HG03095 (cell line): ENCODE measurements at regions not wholly inside any gene's neighbourhood (a gene's known extent, or its start where the extent isn't known, plus 50 kb on each side); places are given as distances from the start of the nearest gene placed in this dataset.

Experiments
- ATAC-seq: cut with Tn5 transposase; IDR thresholded peaks from one replicate; pipeline ENCODE4 v1.9.1; 2021; ENCODE audit warnings: moderate library complexity; ENCODE audit not compliant: unreplicated experiment

DNA sequence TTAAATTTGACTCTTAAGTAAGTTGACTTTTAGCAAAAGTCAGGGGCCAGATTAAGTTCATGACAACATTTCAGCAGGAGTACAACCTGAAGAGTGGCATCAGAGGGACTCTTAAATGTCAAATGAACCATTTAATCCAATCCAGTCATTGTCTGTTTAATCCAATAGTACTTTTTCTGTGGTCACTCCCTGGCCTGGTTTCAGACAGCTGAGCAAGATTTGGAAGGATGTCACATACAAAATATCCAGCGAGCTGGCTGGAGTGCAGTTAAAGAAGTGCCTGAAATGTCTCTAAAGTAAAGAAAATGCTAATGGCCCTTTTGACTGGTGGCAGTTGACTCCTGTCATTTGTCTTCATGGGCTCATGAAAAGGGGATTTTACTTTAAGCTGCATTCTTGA, 1082.1 kb downstream of the AACS start:
- ATAC-seq, result no peak

DNA sequence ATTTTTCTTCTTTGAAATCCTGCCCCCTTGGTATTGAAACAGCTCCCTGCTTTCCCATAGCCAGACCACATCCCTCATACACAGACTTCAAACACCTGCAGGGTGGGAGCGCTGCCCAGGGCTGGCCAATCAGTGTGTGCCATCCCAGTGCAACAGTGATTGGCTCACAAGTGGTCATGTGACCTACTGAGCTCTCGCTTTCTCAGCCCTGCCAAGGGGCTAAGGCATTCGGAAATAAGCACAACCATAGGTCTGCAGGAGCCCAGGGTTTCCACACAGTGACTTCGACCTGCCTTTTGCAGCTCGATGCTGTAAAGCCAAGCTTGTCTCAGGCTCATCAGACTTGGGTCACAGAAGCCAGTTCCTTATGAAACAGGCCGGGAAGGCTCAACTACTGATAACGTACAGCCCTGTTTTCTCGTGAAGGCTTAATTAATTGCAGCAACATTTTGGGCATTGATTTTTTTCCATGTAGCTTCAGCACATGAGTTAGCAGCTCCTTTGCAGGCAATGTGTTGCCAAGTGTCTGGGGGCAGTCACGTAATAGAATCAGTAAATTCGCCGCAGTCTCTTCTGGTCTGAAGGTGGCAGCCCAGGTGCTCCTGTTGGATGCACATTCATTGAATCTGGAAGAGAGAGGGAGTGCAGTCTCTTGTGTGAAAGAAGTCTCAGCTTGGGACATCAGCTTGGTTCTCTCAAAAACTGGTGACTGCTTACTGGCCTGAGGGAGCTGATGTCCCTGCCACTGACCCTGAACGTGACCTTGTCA, 1091.8 kb downstream of the AACS start:
- ATAC-seq, result no peak

DNA sequence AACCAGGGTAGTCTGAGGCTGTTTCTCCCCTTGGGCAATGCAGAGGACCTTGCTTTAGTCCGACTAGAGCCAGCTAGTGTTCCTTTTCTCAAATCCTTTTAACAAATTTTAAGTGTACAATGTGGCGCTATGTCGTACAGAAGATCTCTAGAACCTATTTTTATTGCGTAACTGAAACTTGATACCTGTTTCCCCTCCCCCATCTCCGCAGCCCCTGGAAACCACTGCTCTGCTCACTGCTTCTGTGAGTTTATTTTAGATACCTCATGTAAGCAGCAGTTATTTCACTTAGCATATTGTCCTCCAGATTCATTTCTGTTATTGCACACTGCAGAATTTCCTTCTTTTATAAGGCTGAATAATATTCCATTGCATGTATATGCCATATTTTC, 1092.3 kb downstream of the AACS start:
- no peak for ATAC-seq

DNA sequence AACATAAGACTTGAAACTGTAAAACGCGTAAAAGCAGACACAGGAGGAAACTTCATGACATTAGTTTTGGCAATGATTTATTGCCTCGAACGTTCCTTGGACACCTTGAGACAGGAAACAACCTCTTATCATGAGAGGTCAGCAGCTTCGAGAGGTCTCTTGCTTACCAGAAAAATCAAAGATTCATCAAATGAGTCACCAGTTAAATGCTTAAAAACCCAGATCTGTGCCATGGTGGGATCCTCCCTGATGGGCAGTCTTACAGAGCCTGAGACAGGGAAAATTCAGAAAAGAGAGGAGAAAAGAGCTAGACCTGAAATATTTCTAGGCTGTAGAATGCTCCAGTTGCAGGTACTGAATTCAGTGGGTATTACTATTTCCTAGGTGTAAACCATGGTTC, 1093.9 kb downstream of the AACS start:
- no peak for ATAC-seq

DNA sequence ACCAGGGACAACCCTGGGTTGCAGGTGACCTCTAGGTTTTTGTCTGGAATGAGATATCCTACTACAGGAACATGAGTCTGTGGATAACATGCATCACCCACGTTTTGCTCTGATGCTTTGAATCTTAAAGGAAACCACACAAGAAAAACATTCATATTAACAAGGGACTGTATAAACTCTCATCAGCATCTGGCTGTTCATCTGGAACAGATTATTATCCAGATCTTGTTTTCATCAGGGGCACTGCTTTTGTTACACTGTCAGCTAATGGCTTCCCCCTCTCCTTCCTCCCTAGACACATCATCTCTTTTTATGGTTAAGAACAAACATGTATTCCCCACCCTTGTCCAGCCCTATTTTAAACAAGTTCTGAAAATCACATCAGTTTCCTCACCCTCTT, 1095.7 kb downstream of the AACS start:
- ATAC-seq, result no peak

DNA sequence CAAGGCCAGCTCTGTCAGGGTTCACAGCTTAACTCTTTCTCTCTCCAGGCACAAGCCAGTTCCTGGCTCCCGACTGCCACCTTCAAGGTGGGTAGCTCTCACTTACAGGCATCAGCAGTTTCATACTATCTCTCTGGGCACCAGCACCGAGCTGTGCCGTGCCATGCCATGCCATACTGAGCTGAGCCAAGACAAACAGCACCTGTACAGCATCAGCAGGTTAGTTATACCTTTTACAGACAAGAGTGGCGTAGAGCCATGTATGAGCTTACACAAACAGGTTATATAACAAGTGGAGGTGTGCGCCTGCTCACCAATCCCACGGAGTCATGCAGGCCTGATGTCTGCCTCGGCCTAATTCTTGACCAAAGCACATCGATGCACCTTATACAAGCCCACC, 1098.7 kb downstream of the AACS start:
- ATAC-seq, result no peak

DNA sequence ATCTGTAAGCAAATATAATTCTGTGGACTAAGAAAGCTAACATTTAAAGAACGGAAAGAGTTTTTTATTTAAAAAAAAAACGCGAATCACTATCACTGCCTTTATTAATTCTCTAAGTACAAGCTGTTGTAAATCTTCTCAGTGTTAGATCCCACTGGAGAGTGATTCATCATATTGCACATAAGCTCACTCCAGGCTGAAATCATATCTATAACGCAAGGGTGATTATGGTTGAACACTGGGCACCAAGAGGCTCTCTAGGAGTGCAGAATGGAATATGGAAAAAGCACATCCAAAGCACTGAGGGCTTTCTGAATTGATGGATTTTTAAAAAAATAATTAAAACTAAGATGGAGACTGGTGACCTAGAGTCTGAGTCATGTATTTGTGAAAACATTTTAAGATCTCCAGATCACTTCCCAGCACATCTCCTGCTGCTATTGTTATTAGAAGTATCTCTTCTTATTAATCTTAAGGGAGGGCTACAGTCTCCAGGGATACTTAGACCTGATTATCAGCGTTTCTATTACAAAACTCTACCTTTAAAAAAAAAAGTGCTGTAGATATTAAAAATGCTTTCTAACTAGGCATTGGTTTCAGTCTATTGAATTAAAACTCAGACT, 1106.8 kb downstream of the AACS start:
- ATAC-seq, result no peak

DNA sequence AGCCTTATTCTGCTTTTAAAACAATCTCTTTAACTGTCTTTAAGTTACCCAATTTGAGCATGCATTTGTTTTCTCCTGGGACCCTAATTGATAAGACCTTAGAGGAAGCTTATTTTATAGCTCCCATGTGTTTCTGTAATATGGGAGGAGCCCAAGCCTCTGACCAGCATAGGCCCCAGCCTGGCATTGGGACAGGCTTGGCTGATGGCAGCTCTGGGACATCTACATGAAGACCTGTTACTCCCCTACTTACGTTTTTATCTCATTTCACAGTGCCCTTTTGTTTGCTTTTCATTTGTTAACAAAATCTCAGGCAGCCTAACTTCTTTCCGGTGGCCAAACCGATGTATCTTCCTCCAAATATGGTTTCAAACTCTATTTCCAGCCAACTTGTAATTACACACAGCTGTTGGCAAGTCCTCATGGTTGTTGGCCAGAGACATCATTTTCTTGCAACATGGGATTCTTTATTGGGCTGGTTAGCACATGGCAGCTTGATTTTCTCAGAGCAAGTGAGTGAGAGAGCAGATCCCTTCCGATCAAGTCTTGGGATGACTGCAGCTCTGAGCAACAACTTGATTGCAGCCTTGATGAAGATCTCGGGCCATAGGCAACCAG, 1117.5 kb downstream of the AACS start:
- ATAC-seq, result no peak

DNA sequence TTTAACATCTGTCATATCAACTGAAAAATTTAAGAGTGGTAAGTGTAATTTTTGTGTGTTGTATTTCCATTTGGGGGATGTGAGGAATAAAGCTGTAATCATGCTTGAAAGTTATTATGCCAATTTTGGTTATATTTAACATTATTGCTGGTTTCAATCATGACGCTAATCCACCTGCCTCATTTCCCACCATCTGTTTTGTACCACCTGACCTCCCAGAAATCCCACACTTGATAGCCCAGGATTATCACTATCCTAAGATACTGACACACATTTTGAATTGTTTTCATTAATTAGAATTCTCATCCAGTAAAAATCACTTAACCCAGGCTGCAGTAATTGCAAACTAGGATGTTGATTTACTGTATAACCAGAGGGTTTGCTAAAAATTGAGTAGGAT, 1119.8 kb downstream of the AACS start:
- no peak for ATAC-seq

DNA sequence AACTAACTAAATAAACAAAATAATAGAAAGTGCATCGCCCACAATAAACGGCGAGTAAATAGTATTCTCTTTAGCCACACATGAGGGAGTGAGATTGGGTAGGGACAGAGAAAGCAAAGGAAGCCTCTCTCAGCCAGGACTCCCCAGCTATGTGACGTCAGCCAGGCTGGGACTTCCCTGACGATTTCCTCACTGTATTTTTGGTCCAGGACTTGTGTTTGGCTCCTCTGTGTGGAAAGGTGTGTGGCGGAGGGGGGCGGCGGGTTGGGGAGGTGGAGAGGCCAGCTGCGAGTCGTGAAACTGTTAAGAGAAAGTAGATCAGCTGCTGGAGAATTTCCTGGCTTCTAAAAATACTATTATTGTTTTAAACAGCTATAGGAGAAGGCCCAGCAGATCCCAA, 1124.6 kb downstream of the AACS start:
- ATAC-seq, result no peak

DNA sequence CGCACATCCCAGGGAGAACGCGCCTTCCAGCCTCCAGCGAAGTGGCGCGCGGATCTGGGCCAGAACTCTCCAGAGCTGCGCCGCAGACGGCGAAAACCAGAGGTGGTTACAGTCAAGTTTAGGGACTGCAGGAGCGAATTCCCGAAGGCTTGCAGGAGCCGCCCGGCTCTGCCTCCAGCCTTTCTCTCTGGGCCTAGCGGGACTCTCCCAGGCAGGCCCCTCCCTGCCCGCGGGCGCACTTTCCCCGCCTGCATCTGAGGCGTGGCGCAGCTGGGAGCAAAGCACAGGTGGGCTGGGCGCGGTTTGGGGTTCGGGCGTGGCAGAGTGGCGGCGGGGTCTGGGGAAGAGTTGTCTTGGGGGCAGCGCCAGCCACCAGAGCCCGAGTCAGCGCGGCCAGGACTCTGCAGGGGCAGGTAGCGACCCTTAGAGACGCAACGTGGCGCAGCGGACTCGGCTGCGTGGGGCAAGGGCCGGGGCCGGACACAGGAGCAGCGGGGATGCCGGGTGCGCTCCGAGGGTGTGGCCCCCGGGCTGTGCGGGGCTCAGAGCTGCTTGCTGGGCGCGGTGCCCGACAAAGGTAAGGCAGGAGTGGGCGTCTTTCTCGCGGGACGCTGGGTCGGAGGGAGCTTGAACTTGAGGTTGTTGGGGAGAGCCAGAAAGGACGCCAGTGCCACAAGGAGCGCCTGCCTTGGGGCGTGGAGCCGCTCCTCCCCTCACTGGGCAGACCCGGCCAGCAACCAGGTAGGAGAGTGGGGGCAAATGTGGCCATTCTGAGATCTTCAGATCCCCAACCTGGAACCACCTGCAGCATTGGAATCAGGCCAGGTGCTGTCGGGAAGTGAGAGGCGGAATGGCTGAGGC, 1126.0 kb downstream of the AACS start:
- no peak for ATAC-seq

DNA sequence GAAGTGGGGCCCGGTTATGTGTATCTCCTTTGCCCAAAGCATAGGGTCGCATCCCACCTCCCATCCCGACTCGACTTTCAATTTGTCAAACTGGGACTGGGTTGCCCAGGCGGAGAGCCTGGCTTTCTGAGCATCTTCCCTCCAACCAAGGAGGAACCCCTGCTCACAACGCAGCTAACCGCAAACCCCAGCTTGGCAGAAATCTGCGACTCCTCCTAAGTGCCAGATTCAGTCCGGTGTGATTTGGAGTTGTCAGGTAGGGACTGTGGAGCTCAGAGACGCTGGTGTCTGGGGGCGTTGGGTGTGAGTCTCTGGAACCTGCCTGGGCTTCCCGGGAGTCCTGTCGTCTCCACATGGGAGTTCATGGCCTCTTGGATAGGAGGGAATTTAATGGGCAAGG, 1126.7 kb downstream of the AACS start:
- no peak for ATAC-seq

DNA sequence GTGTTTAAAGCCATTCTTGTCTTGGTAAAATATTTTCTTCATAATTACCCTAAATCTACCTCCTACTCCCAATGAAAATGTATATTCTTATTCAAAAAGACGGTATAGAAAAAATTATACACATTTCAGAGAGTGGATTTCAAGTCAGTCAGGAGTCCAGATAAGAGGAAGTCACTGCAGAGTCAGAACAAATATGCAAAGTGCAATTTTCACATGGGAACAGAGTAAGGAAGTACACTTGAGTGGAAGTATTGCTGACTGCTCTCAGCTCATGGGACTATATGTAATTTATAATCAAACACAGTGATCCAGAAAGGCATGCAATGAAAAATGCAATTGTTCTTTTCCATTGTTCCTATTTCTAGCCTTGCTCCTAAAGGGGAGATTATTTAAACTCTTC, 1128.0 kb downstream of the AACS start:
- ATAC-seq, result no peak

DNA sequence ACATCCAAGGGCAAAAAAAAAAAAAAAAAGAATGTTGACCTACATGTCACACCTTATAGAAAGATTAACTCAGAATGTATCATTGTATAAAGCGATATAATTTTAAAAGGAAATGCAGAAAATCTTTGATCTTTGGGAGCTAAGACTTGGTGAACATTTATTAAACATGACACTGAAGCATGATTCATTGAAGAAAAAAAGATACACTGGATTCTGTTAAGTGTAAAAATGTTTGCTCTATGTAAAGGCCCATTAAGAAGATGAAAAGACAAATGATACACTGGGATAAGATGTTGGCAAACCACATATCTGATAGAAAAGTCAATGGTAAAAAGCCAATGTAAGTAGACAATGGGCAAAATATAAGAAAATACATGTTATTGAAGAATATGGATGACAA, 1131.0 kb downstream of the AACS start:
- no peak for ATAC-seq

DNA sequence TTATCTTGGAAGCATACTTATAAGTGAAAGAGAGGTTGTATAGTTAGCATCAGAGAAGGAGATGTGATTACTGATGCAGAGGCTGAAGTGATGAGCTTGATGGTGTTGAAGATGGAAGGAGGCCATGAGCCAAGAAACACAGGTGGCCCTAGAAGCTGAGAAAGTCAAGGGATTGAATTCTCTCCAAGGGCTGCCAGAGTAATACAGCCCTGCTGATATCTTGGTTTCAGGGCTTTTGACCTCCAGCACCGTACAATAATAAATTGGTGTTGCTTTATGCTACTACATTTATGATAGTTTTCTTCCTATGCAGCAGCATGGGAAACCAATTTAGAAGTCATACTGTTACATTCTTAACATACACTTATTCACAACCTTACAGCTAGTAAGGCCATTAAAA, 1133.3 kb downstream of the AACS start:
- ATAC-seq, result no peak

DNA sequence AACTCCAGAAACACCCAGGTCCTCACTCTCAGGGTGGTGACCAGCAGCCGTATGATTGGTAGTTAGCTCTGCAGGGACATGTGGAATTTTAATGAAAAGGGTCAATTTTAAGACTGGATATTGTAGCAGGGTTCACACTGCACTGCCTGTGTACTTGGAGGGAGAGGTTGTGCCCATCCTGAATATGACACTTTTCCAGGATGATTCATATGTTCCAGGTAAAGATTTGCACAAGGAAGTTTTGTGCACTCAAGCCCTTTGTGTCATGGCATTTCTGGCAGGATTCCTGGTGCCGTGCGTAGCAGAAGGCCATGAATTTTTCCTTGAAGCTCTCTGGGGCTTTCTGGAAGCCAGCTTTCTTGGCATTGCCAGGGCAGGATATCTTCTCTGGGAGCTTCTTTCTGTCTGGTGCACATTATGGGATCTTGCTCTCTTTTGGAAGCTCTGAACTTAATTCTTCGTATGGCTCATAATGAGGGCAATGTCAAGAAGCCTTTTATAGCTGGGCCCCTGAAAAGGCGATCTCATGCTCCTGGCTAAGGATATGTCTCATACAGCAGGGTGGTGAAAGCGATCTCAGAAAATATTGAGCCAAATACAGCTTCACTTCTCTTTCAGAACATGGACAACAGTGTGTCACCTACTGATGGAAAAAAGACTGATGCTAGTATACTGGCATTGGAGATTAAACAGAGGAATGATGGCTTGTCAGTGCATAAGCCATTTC, 1133.9 kb downstream of the AACS start:
- ATAC-seq, result no peak

DNA sequence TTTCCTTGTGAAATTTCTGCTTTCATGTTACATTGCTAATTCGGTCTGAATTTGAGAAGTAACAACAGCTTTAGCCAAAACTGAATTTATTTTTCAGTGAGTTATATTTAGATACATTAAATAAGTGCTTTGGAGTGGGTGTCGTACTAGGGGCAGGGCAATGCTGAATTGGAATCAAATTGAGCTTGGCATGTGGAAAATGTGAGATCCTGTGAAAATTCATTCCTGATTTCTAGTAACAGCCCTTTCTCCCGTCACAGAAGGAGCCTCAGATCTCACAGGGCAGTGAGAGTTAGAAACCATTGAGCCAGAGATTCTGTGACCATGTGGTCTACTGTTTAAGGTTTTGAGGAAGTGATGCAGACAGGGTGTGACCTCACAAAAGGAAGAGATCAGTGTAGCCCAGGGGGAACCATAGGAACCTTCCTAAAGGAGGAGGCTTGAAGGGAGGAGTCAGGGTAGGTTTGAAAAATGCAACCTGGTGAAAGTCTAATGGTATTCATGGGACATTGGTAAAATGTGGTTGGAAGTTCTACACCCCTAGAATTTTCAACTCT, 1136.8 kb downstream of the AACS start:
- no peak for ATAC-seq

DNA sequence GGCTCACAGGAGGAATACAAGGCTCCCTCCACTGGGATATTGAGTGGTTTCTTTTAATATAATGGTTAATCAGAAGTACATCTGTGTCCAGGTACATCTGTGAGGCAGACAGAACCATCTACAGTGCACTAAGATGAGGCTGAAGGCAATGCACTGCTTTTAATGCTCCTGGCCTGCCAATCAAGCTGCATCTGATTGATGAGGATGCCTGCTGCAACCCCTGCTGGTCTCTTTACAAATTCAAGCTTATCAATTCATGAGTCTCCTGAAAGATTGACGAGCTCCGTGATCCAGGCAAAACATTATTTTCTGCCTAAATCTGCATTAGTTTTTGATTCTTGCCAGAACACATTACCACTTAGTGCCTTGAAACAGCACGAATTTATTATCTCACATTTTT, 1139.1 kb downstream of the AACS start:
- no peak for ATAC-seq

DNA sequence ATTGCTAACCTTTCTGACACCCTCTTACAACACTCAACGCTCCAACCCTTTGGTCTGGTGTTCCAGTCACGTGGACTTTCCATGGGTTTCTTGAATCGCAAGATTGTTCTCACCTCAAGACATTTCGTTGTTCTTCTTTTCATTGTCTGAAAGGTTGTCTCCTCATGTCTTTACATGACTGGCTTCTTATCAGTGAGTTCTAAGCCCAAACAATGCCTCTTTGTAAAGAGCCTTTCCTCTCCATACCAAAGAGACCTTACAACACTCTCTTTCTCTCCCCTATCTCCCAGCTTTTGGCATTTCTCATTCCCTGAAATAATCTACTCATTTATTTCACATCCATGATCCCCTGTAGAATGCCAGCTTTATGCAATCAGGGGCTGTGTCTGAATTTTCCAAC, 1144.8 kb downstream of the AACS start:
- ATAC-seq, result no peak

DNA sequence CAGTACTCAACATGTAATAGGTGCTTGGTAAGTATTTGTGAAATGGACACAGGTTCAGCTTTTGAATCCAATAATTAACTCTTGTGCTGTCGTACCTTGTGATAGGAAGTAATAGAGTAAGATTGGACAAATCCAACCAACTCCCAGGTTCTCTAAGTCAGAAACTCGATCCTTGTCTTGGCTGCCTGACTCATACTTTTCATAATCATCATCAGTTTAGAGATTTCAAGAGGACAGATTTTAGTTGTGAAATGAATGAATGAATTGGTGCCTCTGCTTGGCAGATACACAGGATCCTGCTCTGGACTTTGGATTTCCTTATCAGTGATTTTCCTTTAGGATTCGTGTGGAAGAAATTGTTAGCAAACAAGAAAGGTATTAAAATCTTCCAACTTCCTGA, 1145.2 kb downstream of the AACS start:
- ATAC-seq, result no peak

DNA sequence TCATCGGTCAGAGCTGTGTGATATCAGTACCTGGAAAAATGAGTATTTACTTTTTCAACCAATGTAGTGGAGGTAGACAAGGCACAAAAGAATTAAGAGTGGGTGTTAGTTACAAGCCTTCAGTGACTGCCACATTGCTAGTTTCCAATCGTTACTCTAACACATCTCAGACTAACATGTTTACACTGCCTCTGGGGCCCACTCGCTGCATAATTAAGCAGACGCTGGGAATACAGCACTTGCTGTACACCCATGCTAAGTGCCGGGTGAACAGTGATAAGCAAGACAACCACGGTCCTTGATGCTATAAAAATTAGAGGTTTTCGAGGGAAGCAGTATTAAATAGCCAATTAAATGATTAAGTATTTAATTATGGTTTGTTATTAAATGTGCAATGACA, 1147.6 kb downstream of the AACS start:
- ATAC-seq, result no peak
